CD4-positive, alpha-beta T cell (primary cell): ENCODE measurements at regions not wholly inside any gene's neighbourhood (a gene's known extent, or its start where the extent isn't known, plus 50 kb on each side); places are given as distances from the start of the nearest gene placed in this dataset.

Experiments
- ATAC-seq: fragments of 200-7000 bp; cut with Tn5 transposase; one replicate; pipeline ENCODE4 v1.10.0; 2022; ENCODE audit warnings: mild to moderate bottlenecking; ENCODE audit not compliant: poor library complexity
- CTCF ChIA-PET: fragments of 350-600 bp; sonication (Branson Sonifier 250); formaldehyde crosslinking; loops from one replicate; lab custom pipeline; 2021; ENCODE audit warnings: antibody characterized with exemption, inconsistent platforms; lab: Charles Lee
- POLR2A ChIA-PET: fragments of 350-600 bp; sonication (Branson Sonifier 250); formaldehyde crosslinking; loops from one replicate; lab custom pipeline; 2021; ENCODE audit warnings: antibody characterized with exemption, inconsistent platforms; lab: Charles Lee
- DNase-seq, 14 experiments: peaks; one replicate each; pipeline ENCODE4 v3.0.0-alpha.2; 2013 to 2020; ENCODE audit warnings: mixed read lengths in 2 of 14
- H3K27ac ChIP-seq, 2 donors: one replicate each; pipeline versions ENCODE4 v1.5.1 to v1.7.0; 2013; ENCODE audit warnings: low read length in 2 of 2, low read depth in 1 of 2, mild to moderate bottlenecking in 1 of 2
- H3K27me3 ChIP-seq, 2 experiments: 1 replicate in 1 of 2; 2 replicates in 1 of 2; pipeline versions ENCODE4 v1.6.1 to v1.7.0; 2013; ENCODE audit warnings: low read length in 2 of 2, control low read depth in 1 of 2, mild to moderate bottlenecking in 1 of 2, moderate library complexity in 1 of 2; ENCODE audit not compliant: insufficient read depth in 2 of 2, control insufficient read depth in 1 of 2
- H3K36me3 ChIP-seq: one replicate; pipeline ENCODE4 v1.6.1; 2013; ENCODE audit warnings: low read length, control low read depth; ENCODE audit not compliant: insufficient read depth
- H3K4me1 ChIP-seq: one replicate; pipeline ENCODE4 v1.6.1; 2013; ENCODE audit warnings: low read length, control low read depth; ENCODE audit not compliant: insufficient read depth
- H3K4me3 ChIP-seq: one replicate; pipeline ENCODE4 v1.5.1; 2013; ENCODE audit warnings: mild to moderate bottlenecking, low read length, moderate library complexity
- H3K9me3 ChIP-seq, 2 experiments: 1 replicate in 1 of 2; 2 replicates in 1 of 2; pipeline versions ENCODE4 v1.6.1 to v1.7.0; 2013; ENCODE audit warnings: low read length in 2 of 2, mild to moderate bottlenecking in 2 of 2, control low read depth in 1 of 2, moderate library complexity in 1 of 2; ENCODE audit not compliant: control insufficient read depth in 1 of 2, insufficient read depth in 1 of 2
- H3K27ac Mint-ChIP-seq: one replicate; pipeline ENCODE4 v1.8.0; 2020; ENCODE audit warnings: mixed read lengths
- H3K27me3 Mint-ChIP-seq: one replicate; pipeline ENCODE4 v1.8.0; 2021; ENCODE audit warnings: mixed read lengths
- H3K36me3 Mint-ChIP-seq: one replicate; pipeline ENCODE4 v1.8.0; 2021; ENCODE audit warnings: low read depth, mixed read lengths
- H3K4me1 Mint-ChIP-seq: one replicate; pipeline ENCODE4 v1.8.0; 2021; ENCODE audit warnings: low read depth, mixed read lengths
- H3K4me3 Mint-ChIP-seq: one replicate; pipeline ENCODE4 v1.8.0; 2020; ENCODE audit warnings: mild to moderate bottlenecking, mixed read lengths
- H3K9me3 Mint-ChIP-seq: one replicate; pipeline ENCODE4 v1.8.0; 2020; ENCODE audit warnings: mixed read lengths
- CTCF ChIP-seq: fragments of 200-600 bp; IDR thresholded peaks from one replicate; pipeline ENCODE4 v1.8.0; 2022; ENCODE audit warnings: antibody characterized with exemption, mild to moderate bottlenecking
- intact Hi-C, 2 experiments: fragments of 100-400 bp; cut with DNase I in 1 of 2; cut with micrococcal nuclease in 1 of 2; formaldehyde crosslinking; loops; one replicate each; pipeline versions ENCODE4 v1.15.1 to v1.9.0; 2023 to 2025; cut with DNase I, micrococcal nuclease

DNA sequence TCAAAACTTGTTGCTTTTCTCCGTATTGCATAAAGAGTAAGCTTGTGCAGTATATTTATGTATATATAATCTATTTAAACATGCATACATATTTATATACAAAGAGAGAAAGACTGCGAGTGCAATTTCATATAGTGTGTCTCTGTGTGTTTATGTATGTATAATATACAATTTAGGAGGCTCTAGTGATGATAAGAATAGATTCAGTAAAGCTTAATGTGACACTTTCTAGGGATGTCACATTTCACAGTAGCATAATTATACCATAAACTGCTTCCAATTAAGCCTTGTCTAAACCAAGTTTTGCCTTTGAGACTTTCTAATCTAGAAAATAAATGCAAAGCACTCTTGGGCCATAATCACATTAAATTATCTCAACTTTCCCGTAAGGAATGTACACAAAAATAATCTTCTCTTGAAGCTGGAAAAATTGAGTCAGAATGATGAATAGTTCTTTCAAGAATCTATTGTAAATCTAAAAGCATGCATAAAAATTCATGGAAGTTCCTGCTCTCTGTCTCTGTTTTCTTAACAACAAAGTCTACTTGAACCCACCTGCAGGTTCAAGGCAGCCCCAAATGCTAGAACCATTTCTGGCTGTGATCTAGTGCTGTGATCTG, 114.1 kb upstream of the NPY2R start:
- H3K4me3 Mint-ChIP-seq = no peak overlapping the region
- CTCF ChIA-PET = no interaction called here
- H3K9me3 Mint-ChIP-seq = no peaks in the 10 kb centered on the region
- intact Hi-C loops = no loop called here
- ATAC-seq (no peak), DNase-seq (no peak)
- H3K4me1 ChIP-seq = no peaks in the 10 kb centered on the region
- H3K27me3 Mint-ChIP-seq = no peaks in the 10 kb centered on the region
- no peaks in the 10 kb centered on the region for H3K4me1 Mint-ChIP-seq
- H3K27me3 ChIP-seq = no peaks in the 10 kb centered on the region
- H3K4me3 ChIP-seq = no peak overlapping the region
- POLR2A ChIA-PET = no interaction called here
- no peak overlapping the region for H3K27ac ChIP-seq
- no peaks in the 10 kb centered on the region for H3K36me3 Mint-ChIP-seq
- H3K36me3 ChIP-seq = no peaks in the 10 kb centered on the region
- no peaks in the 10 kb centered on the region for H3K9me3 ChIP-seq
- no peak overlapping the region for H3K27ac Mint-ChIP-seq
- TF ChIP-seq CTCF = no peak

DNA sequence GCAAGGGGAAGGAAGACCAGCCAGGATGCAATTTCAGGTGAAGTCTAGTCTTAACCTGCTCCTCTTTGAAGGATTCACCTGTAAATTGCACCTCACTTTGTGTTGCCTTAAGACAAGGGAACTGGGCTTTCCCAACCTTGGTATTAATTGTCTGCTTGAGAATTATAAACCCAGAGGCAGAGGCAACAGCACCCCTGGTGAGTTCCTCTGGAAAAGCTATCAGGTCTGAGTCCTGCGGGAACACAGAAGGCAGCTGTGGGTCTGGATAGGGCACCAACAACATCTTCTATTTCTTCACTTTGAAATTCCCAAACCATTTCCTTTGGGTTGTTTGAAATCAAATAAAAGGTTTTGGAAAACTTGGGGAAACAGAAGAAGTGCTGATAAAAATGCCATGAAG, 109.2 kb upstream of the NPY2R start:
- POLR2A ChIA-PET = no interaction called here
- Histone ChIP-seq H3K4me3 (no peak overlapping the region), H3K27ac (no peak overlapping the region), H3K27me3 (no peaks in the 10 kb centered on the region), H3K4me1 (no peaks in the 10 kb centered on the region), H3K36me3 (no peaks in the 10 kb centered on the region), H3K9me3 (no peaks in the 10 kb centered on the region)
- Mint-ChIP-seq H3K4me3 (no peak overlapping the region), H3K27me3 (no peaks in the 10 kb centered on the region), H3K4me1 (no peaks in the 10 kb centered on the region), H3K27ac (no peak overlapping the region), H3K36me3 (no peaks in the 10 kb centered on the region), H3K9me3 (no peaks in the 10 kb centered on the region)
- CTCF ChIA-PET = no interaction called here
- DNase-seq (no peak), ATAC-seq (no peak)
- no peak for TF ChIP-seq CTCF
- intact Hi-C loops = no loop called here

- no peak for DNase-seq
- H3K4me1 ChIP-seq = no peaks in the 10 kb centered on the region
- ChIA-PET POLR2A (no interaction called here), CTCF (no interaction called here)
- H3K27ac ChIP-seq = no peak overlapping the region
- no peak for ATAC-seq
- H3K9me3 ChIP-seq = no peaks in the 10 kb centered on the region
- Mint-ChIP-seq H3K27me3 (peaks cover 10% of the 10 kb centered on the region), H3K27ac (no peak overlapping the region), H3K4me3 (no peak overlapping the region), H3K36me3 (no peaks in the 10 kb centered on the region), H3K9me3 (peaks cover 2% of the 10 kb centered on the region), H3K4me1 (no peaks in the 10 kb centered on the region)
- no peaks in the 10 kb centered on the region for H3K27me3 ChIP-seq
- no peak for TF ChIP-seq CTCF
- H3K4me3 ChIP-seq = no peak overlapping the region
- no peaks in the 10 kb centered on the region for H3K36me3 ChIP-seq
- intact Hi-C loops = no loop called here
These were observed 101.8 kb upstream of the NPY2R start for GRCh38 chr4:155106629-155107028.
